ENCODE measurements at regions not wholly inside any gene's neighbourhood (a gene's known extent, or its start where the extent isn't known, plus 50 kb on each side); places are given as distances from the start of the nearest gene placed in this dataset.

- no peak for DNase-seq (ENCODE audit: low spot score)
- Histone ChIP-seq H3K27ac (no peak overlapping the region), H3K4me1 (no peaks in the 10 kb centered on the region), H3K4me3 (no peak overlapping the region), H3K36me3 (no peaks in the 10 kb centered on the region), H3K9me3 (no peaks in the 10 kb centered on the region), H3K27me3 (no peaks in the 10 kb centered on the region)
- no peak for TF ChIP-seq CTCF (IDR thresholded peaks at IDR 0.05)
Measured at GRCh38 chr7:12092499-12093130, 118.5 kb upstream of the TMEM106B start.

GRCh38 chr7:12093365-12093764, 117.7 kb upstream of the TMEM106B start:
- Histone ChIP-seq H3K36me3 (no peaks in the 10 kb centered on the region), H3K9me3 (no peaks in the 10 kb centered on the region), H3K27me3 (no peaks in the 10 kb centered on the region), H3K4me3 (no peak overlapping the region), H3K27ac (no peak overlapping the region), H3K4me1 (no peaks in the 10 kb centered on the region)
- no peak for DNase-seq (ENCODE audit: low spot score)
- TF ChIP-seq CTCF (IDR thresholded peaks at IDR 0.05), result no peak

GRCh38 chr7:12094365-12094921, 116.7 kb upstream of the TMEM106B start:
- DNase-seq (ENCODE audit: low spot score), result no peak
- Histone ChIP-seq H3K4me3 (no peak overlapping the region), H3K4me1 (no peaks in the 10 kb centered on the region), H3K9me3 (no peaks in the 10 kb centered on the region), H3K27me3 (no peaks in the 10 kb centered on the region), H3K36me3 (no peaks in the 10 kb centered on the region), H3K27ac (no peak overlapping the region)
- TF ChIP-seq CTCF (IDR thresholded peaks at IDR 0.05), result no peak

GRCh38 chr7:12102126-12102525, 109.0 kb upstream of the TMEM106B start:
- H3K4me3 ChIP-seq, result no peak overlapping the region
- DNase-seq (ENCODE audit: low spot score), result no peak
- H3K9me3 ChIP-seq, result no peaks in the 10 kb centered on the region
- no peaks in the 10 kb centered on the region for H3K36me3 ChIP-seq
- H3K27ac ChIP-seq, result no peak overlapping the region
- no peaks in the 10 kb centered on the region for H3K4me1 ChIP-seq
- no peak for TF ChIP-seq CTCF (IDR thresholded peaks at IDR 0.05)
- no peaks in the 10 kb centered on the region for H3K27me3 ChIP-seq

- no peak overlapping the region for H3K4me3 ChIP-seq
- no peak overlapping the region for H3K27ac ChIP-seq
- H3K4me1 ChIP-seq, result no peaks in the 10 kb centered on the region
- no peaks in the 10 kb centered on the region for H3K36me3 ChIP-seq
- no peaks in the 10 kb centered on the region for H3K27me3 ChIP-seq
- TF ChIP-seq CTCF (IDR thresholded peaks at IDR 0.05), result no peak
- H3K9me3 ChIP-seq, result no peaks in the 10 kb centered on the region
- DNase-seq (ENCODE audit: low spot score), result no peak
Measured at GRCh38 chr7:12102527-12102926, 108.6 kb upstream of the TMEM106B start.

GRCh38 chr7:12103948-12104347, 107.1 kb upstream of the TMEM106B start:
- Histone ChIP-seq H3K27me3 (no peaks in the 10 kb centered on the region), H3K36me3 (no peaks in the 10 kb centered on the region), H3K9me3 (no peaks in the 10 kb centered on the region), H3K4me3 (no peak overlapping the region), H3K4me1 (no peaks in the 10 kb centered on the region), H3K27ac (no peak overlapping the region)
- TF ChIP-seq CTCF (IDR thresholded peaks at IDR 0.05), result no peak
- no peak for DNase-seq (ENCODE audit: low spot score)

Measured in right atrium auricular region (tissue), 2 donors.